ENCODE measurements at regions not wholly inside any gene's neighbourhood (a gene's known extent, or its start where the extent isn't known, plus 50 kb on each side); places are given as distances from the start of the nearest gene placed in this dataset.
A peak's percentile ranks its signal among the peaks of the same experiment; 100 is the strongest.
"Not testable (repeated sequence)": the region's sequence is repeated elsewhere in the genome, so short reads cannot be mapped to it uniquely, and the experiment has no call there.

DNA sequence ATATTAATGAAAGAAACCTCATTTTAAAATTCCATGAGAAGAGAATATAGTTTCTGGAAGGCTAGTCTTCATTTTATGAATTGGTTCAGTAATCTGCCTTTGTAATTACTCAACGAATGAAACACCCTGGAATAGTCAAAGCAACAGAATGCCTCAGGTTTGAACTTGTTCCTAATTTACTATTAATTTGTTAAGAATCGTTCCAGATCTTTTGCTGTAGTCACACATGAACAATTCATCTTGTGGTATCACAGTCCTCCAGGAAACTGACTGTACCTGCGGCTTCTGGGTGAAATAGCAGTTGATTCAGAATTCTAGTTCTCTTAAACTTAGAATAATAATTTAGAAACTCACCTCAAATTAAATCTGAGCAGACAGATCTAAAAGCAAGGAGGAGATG, 282.7 kb upstream of the MAP2 start:
- intact Hi-C loops (cut with DNase I): no loop called here
- DNase-seq (no peak), ATAC-seq (no peak)
- no peaks in the 10 kb centered on the region for H3K4me1 ChIP-seq (ENCODE audit: control insufficient read depth, insufficient read depth, low read length)
- 69% methylated on average over 3 of the region's 3 CpGs for WGBS
- H3K27me3 ChIP-seq (ENCODE audit: control insufficient read depth, insufficient read depth): no peaks in the 10 kb centered on the region
- H3K9me3 ChIP-seq (ENCODE audit: control insufficient read depth, low read length): no peaks in the 10 kb centered on the region
- no peak overlapping the region for H3K4me3 ChIP-seq (ENCODE audit: low read length)
- H3K27ac ChIP-seq (ENCODE audit: low read length): no peak overlapping the region

DNA sequence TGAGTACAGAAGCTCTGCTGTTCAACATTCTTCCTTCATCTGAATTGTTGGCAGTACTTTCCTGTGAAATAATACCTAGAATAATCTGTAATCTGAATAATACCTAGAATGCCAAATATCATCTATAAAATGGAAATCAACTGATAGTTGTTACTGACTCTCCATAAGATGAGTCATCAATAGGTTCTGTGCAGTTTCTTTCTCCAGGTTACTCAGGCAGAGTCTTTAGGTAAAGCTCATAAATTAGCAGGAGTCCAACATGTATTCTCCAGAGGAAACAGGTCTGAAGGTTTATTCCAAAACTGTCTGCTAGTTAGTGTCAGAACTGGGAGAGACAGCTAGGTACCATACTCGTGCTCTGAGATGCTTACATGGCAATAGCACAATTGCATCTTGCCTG, 282.0 kb upstream of the MAP2 start:
- 65% methylated on average over 1 of the region's 1 CpG for WGBS
- Histone ChIP-seq H3K27ac (ENCODE audit: low read length) (no peak overlapping the region), H3K27me3 (ENCODE audit: control insufficient read depth, insufficient read depth) (no peaks in the 10 kb centered on the region), H3K9me3 (ENCODE audit: control insufficient read depth, low read length) (no peaks in the 10 kb centered on the region), H3K4me3 (ENCODE audit: low read length) (no peak overlapping the region), H3K4me1 (ENCODE audit: control insufficient read depth, insufficient read depth, low read length) (no peaks in the 10 kb centered on the region)
- intact Hi-C loops (cut with DNase I): no loop called here
- no peak for DNase-seq
- no peak for ATAC-seq

DNA sequence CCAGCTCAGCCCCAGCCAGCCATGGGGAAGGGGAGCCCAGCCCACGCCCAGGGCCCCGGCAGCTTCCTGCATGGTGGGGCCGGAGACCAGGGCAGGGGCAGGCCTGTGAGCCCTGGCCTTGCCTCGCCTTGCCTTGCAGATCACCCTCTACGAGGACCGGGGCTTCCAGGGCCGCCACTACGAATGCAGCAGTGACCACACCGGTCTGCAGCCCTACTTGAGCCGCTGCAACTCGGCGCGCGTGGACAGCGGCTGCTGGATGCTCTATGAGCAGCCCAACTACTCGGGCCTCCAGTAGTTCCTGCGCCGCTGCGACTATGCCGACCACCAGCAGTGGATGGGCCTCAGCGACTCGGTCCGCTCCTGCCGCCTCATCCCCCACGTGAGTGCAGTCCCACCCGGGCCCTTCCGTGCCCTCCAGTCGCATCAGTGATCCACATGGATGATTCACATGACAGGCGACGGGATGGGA, 278.6 kb upstream of the MAP2 start:
- H3K4me3 ChIP-seq (ENCODE audit: low read length); H3K27ac ChIP-seq (ENCODE audit: low read length); H3K27me3 ChIP-seq (ENCODE audit: control insufficient read depth, insufficient read depth); H3K9me3 ChIP-seq (ENCODE audit: control insufficient read depth, low read length); intact Hi-C loops (cut with DNase I); H3K4me1 ChIP-seq (ENCODE audit: control insufficient read depth, insufficient read depth, low read length): not testable (repeated sequence)
- 90% methylated on average over 30 of the region's 30 CpGs for WGBS
- DNase-seq (peak in 2 of 3 donors; percentile 21 to 47), ATAC-seq (peak in 1 of 2 donors; percentile 31)

DNA sequence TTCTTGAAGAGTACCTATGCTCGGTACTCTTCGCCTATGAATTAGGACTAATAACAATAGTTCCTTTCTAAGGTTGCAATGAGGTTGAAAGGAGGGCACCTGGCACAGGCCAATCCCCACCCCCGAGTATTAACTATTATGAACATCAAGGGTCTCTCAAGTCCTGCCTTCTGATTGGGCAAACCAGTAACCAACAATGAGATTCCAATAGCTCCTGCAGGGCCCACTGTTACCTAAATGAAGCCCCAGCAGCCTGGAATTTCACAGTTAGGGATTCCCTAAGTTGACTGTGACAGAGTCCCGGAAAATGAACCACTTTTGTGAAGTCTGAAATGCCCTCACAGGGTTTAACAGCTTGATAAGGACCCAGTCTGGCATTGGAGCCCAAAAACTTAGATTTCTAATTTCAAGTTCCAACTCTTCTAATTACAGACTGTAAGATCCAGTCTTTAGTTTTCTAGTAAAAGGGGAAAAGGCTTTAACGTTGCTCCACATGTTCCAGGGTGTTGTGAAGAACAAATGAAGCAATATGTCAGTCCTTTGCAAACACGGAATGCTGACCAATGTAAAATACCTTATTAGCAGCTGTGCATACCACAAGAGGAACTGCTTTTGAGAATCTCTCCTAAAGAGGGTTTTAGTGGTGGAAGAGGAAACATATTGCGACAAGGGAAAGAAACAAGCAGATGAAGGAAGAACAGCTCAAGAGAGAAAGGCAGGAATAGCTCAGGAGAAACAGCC, 277.7 kb upstream of the MAP2 start:
- intact Hi-C loops (cut with DNase I): no loop called here
- H3K9me3 ChIP-seq (ENCODE audit: control insufficient read depth, low read length): no peaks in the 10 kb centered on the region
- no peak overlapping the region for H3K27ac ChIP-seq (ENCODE audit: low read length)
- ATAC-seq (peak; percentile 48 to 63), DNase-seq (no peak)
- no peaks in the 10 kb centered on the region for H3K4me1 ChIP-seq (ENCODE audit: control insufficient read depth, insufficient read depth, low read length)
- WGBS: 63% methylated on average over 7 of the region's 7 CpGs
- no peaks in the 10 kb centered on the region for H3K27me3 ChIP-seq (ENCODE audit: control insufficient read depth, insufficient read depth)
- no peak overlapping the region for H3K4me3 ChIP-seq (ENCODE audit: low read length)

DNA sequence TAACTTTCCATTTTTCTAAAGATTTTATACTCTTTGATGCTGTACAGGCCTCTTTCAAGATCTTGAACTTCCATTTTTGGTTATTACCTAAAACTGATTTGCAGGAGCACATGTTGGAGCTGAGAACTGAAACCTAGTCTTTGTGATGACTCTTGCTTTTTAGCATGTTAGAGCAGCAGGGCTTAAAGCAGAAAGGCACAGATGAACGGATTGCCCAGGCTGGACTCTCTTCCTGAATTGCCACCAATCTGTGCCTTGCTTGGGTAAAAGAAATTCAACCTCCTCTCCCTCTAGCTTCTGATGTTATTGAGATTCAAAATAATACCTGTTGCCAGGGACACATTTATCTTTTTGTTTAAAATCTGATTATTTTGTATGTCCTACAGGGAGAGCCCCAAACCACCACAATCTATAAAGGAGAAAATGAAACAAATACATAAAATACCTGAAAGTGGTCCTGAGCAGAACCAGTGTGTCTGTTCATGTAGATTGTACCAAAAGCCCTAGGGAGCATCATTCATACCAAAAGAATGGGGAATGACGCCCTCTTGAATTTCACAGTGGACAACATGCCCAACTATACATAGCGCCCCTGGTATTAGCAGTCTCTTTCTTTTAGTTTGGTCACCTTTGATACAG, 277.0 kb upstream of the MAP2 start:
- Histone ChIP-seq H3K27me3 (ENCODE audit: control insufficient read depth, insufficient read depth) (no peaks in the 10 kb centered on the region), H3K4me3 (ENCODE audit: low read length) (no peak overlapping the region), H3K27ac (ENCODE audit: low read length) (no peak overlapping the region), H3K4me1 (ENCODE audit: control insufficient read depth, insufficient read depth, low read length) (no peaks in the 10 kb centered on the region), H3K9me3 (ENCODE audit: control insufficient read depth, low read length) (no peaks in the 10 kb centered on the region)
- ATAC-seq (peak in 1 of 2 donors; percentile 47), DNase-seq (no peak)
- intact Hi-C loops (cut with DNase I): no loop called here
- 77% methylated on average over 3 of the region's 3 CpGs for WGBS

DNA sequence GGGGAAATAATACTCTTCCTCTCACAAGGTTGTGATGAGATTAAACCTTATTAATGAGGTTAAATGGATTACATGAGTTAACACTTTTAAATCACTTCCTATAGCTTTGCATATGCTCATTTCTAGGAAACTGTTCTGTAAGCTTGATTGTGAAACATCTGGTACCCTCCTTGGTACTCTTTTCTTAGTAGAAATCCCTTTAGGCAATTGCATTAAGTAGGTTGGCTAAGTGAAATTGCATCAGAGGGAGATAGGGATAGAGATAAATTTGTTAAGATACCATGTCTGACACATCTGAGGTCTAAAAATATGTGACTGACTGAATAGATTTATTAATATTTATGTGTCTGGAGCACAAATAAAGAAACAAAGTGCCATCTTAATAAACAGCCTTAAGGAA, 275.9 kb upstream of the MAP2 start:
- no peaks in the 10 kb centered on the region for H3K9me3 ChIP-seq (ENCODE audit: control insufficient read depth, low read length)

DNA sequence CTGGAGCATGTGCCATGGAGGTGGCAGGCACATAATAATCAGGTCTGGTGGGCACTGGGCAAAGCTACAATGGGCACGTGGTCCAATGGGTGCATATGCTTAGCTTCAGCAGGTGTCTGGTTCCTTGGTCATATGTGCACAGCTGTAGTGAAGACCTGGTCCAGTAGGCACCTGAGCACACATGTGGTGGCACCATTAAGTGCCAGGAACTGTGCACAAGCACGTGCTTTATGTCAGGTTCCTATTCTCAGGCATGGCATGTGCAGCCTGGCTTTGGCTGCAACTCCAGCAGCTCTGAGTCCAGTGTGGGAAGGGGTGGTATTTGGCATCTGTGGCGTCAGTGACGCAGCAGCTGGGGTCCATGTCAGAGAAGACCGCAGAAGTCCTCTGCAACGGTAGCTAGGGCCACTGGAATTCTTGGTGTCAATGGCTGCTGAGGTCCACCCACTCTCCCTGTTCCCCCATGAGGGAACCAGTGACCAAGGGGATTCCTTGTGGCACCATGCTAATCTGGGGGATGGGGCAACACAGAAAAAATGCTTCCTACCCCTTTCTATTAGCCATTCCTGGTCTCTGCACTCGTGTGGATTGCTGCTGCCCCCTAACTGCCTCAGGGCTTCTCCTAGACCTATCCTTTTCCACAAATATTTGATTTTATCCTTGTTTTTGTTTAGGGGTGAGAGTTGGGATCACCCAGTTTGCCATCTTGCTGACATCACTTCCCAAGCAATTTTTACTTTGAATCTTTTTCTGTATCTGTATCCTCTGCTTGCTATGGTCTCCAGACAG, 262.9 kb upstream of the MAP2 start:
- Histone ChIP-seq H3K27me3 (ENCODE audit: control insufficient read depth, insufficient read depth) (no peaks in the 10 kb centered on the region), H3K27ac (ENCODE audit: low read length) (no peak overlapping the region), H3K9me3 (ENCODE audit: control insufficient read depth, low read length) (no peaks in the 10 kb centered on the region), H3K4me3 (ENCODE audit: low read length) (no peak overlapping the region), H3K4me1 (ENCODE audit: control insufficient read depth, insufficient read depth, low read length) (no peaks in the 10 kb centered on the region)
- ATAC-seq: no peak
- 74% methylated on average over 7 of the region's 7 CpGs for WGBS
- intact Hi-C loops (cut with DNase I): no loop called here
- DNase-seq: no peak

More for the DNA sequence above, 275.9 kb upstream of the MAP2 start:
- H3K27me3 ChIP-seq (ENCODE audit: control insufficient read depth, insufficient read depth): no peaks in the 10 kb centered on the region
- DNase-seq: no peak
- ATAC-seq: no peak
- intact Hi-C loops (cut with DNase I): no loop called here
- no peak overlapping the region for H3K27ac ChIP-seq (ENCODE audit: low read length)
- no peaks in the 10 kb centered on the region for H3K4me1 ChIP-seq (ENCODE audit: control insufficient read depth, insufficient read depth, low read length)
- H3K4me3 ChIP-seq (ENCODE audit: low read length): no peak overlapping the region

DNA sequence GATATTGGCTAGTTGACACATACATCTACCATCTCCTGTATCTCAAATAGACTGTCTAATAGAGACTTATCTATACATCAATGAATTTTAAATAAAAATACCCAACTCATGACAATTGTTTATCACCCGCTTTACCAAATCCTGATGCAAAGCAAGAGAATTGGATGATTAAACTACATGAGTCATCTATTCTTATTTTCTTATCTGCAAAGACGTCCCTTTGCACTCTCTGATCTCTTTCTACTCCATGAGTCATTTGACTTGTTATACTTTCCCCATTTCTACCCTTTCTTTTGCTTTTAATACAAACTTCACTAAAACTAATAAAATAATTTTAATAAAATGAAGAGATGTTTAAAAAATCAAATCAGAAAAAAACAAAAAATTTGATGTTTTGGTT, 261.7 kb upstream of the MAP2 start:
- no peak overlapping the region for H3K4me3 ChIP-seq (ENCODE audit: low read length)
- WGBS: 57% methylated on average over 2 of the region's 2 CpGs
- no peaks in the 10 kb centered on the region for H3K9me3 ChIP-seq (ENCODE audit: control insufficient read depth, low read length)
- DNase-seq (no peak), ATAC-seq (no peak)
- H3K27ac ChIP-seq (ENCODE audit: low read length): no peak overlapping the region
- intact Hi-C loops (cut with DNase I): no loop called here
- no peaks in the 10 kb centered on the region for H3K4me1 ChIP-seq (ENCODE audit: control insufficient read depth, insufficient read depth, low read length)
- H3K27me3 ChIP-seq (ENCODE audit: control insufficient read depth, insufficient read depth): no peaks in the 10 kb centered on the region

DNA sequence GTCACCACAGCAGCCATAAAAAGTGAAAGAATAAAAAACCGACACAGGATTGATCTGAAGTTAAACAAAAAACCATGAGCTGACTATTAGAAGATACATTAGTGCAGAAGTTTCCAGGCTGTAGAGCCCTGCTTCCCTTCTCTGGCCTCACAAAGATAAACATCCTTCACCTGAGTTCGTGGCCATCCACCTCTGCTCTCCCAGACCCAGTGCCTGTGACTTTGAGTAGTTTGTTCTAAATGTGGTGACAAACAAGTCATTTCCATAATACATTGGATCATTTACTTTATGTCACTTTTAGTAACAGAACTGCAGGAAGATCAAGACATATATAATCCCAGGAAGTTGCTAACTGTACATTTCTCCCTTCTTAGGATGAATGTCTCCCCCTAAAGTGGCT, 241.9 kb upstream of the MAP2 start:
- ATAC-seq: no peak
- H3K27ac ChIP-seq (ENCODE audit: low read length): no peak overlapping the region
- intact Hi-C loops (cut with DNase I): no loop called here
- no peaks in the 10 kb centered on the region for H3K9me3 ChIP-seq (ENCODE audit: control insufficient read depth, low read length)
- no peak for DNase-seq
- H3K4me3 ChIP-seq (ENCODE audit: low read length): no peak overlapping the region
- 56% methylated on average over 2 of the region's 2 CpGs for WGBS
- H3K27me3 ChIP-seq (ENCODE audit: control insufficient read depth, insufficient read depth): no peaks in the 10 kb centered on the region
- no peaks in the 10 kb centered on the region for H3K4me1 ChIP-seq (ENCODE audit: control insufficient read depth, insufficient read depth, low read length)

DNA sequence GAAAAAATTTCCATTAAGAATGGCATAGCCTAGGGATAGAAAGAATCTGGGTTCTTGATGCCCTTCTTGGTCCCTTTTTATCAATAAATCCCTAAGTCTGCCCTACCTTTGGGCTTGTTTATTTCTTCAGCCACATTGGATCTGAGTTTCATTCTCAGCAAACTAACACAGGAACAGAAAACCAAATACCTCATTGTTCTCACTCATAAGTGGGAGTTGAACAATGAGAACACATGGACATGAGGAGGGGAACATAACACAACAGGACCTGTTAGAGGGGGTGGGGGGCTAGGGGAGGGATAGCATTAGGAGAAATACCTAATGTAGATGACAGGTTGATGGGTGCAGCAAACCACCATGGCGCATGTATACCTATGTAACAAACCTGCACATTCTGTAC, 237.0 kb upstream of the MAP2 start:
- DNase-seq: not testable (repeated sequence)

DNA sequence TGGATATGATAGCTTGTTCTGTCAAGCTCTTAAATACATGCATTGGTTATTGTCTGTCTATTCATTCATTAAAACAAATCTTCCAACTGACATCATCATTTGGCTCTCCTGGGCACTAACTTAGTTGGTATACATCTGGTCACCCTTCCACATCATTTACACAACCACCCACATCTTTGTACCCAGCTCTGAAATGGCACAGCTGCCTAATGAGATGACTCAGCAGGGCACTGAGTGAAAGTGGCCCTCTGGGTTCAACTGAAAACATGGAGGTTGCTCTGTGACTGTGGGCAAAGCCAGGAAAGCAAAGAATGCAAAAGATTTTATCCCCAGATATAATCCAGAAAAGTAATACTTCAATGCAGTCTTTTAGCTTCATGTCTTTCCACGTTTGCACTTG, 234.0 kb upstream of the MAP2 start:
- WGBS: 62% methylated on average over 1 of the region's 1 CpG
- Histone ChIP-seq H3K4me3 (ENCODE audit: low read length) (no peak overlapping the region), H3K9me3 (ENCODE audit: control insufficient read depth, low read length) (no peaks in the 10 kb centered on the region), H3K4me1 (ENCODE audit: control insufficient read depth, insufficient read depth, low read length) (no peaks in the 10 kb centered on the region), H3K27me3 (ENCODE audit: control insufficient read depth, insufficient read depth) (no peaks in the 10 kb centered on the region), H3K27ac (ENCODE audit: low read length) (no peak overlapping the region)
- DNase-seq (no peak), ATAC-seq (no peak)
- intact Hi-C loops (cut with DNase I): no loop called here

More for the DNA sequence above, 237.0 kb upstream of the MAP2 start:
- H3K4me3 ChIP-seq (ENCODE audit: low read length); H3K9me3 ChIP-seq (ENCODE audit: control insufficient read depth, low read length); H3K27me3 ChIP-seq (ENCODE audit: control insufficient read depth, insufficient read depth); H3K27ac ChIP-seq (ENCODE audit: low read length); ATAC-seq; H3K4me1 ChIP-seq (ENCODE audit: control insufficient read depth, insufficient read depth, low read length); intact Hi-C loops (cut with DNase I): not testable (repeated sequence)
- WGBS: 92% methylated on average over 1 of the region's 1 CpG

All from right cardiac atrium (tissue), 5 donors.